ENCODE measurements at regions not wholly inside any gene's neighbourhood (a gene's known extent, or its start where the extent isn't known, plus 50 kb on each side); places are given as distances from the start of the nearest gene placed in this dataset.

DNA sequence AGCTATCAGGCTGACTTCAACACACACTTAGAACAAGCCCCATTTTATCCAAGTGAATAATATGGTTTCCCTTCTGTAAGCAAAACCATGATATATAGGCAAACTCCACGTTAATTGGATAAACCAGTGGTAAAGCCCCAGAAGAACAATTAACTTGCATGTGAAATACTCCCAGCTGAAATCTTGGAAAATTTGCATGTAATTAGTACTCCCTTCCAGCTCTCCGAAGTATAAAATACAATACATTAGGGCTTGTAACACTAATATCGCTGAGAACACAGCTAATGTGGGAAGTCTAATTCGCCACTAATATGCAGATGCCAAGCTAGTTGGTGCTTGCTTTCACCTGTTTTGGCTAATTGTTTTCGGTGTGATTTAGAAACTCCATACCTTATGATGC, 859.0 kb upstream of the AUTS2 start:
- TF ChIP-seq, protein P1, sequence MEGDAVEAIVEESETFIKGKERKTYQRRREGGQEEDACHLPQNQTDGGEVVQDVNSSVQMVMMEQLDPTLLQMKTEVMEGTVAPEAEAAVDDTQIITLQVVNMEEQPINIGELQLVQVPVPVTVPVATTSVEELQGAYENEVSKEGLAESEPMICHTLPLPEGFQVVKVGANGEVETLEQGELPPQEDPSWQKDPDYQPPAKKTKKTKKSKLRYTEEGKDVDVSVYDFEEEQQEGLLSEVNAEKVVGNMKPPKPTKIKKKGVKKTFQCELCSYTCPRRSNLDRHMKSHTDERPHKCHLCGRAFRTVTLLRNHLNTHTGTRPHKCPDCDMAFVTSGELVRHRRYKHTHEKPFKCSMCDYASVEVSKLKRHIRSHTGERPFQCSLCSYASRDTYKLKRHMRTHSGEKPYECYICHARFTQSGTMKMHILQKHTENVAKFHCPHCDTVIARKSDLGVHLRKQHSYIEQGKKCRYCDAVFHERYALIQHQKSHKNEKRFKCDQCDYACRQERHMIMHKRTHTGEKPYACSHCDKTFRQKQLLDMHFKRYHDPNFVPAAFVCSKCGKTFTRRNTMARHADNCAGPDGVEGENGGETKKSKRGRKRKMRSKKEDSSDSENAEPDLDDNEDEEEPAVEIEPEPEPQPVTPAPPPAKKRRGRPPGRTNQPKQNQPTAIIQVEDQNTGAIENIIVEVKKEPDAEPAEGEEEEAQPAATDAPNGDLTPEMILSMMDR (conservative IDR thresholded peaks at IDR 0.05; ENCODE audit: low read depth, low read length), result no peak
- no peak for DNase-seq (ENCODE audit: low read depth)
- H3K4me3 ChIP-seq (ENCODE audit: low read depth, low read length), result no peak overlapping the region

DNA sequence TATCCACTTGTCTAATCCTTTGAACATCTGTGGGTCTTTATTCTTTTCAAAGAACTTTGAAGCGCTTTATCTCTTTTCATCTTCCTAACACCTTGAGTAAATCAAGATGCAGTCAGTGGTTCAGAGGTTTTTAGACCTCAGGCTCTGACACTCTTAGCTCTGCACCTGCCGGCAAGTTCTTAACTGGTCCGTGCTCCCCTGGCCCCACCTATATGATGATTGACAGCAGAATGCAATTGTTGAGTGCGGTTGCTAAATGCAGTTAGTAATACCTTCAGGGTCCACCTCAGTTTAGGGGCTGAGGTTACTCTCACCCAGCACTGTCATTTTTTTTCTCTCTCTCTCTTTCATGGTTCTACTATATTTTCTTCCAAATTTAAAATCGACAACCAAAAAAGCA, 854.2 kb upstream of the AUTS2 start:
- DNase-seq (ENCODE audit: low read depth), result no peak
- TF ChIP-seq, protein P1 (conservative IDR thresholded peaks at IDR 0.05; ENCODE audit: low read depth, low read length), result no peak
- H3K4me3 ChIP-seq (ENCODE audit: low read depth, low read length), result no peak overlapping the region

DNA sequence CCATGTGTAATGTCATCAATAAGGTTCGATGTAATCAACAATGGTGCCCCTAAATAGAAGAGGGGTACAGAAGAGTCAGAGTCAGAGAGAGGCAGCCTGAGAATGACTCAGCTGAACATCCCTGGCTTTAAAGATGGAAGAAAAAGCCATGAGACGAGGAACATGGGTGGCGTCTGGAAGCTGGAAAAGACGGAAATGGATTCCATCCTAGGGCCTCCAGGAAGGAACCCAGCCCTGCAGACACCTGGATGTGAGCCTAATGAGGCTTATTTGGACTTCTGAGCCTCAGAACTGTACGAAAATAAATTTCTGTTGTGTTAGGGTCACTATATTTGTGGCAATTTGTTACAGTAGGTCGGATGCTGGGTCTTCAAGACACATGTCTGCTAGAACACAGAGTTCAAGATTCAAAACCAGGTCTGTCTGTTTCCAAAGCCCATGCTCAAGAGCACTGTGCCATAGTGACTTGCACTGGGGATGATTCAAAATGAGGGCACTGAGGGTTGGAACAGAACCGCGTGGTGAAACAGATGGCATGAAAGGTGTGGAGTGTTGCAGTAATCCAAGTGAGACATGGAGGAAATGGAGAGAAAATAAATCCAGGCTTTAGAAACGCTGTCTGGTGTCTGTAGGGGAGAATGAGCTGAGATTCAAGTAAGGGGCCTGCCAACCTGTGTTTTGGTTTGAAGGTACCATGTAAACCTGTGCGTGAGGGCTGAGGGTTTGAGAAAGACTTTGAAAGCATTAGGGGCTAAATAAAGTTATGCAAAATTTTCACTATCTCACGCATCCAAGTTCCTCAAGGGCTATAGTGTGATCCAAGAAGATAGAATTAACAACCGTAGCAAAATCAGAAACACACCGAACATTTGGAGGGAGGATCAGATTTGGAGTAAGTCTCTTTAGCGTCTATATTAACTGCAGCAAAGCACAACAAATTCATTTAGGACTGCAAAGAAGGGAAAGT, 849.1 kb upstream of the AUTS2 start:
- TF ChIP-seq, protein P1 (conservative IDR thresholded peaks at IDR 0.05; ENCODE audit: low read depth, low read length), result no peak
- no peak overlapping the region for H3K4me3 ChIP-seq (ENCODE audit: low read depth, low read length)
- no peak for DNase-seq (ENCODE audit: low read depth)

DNA sequence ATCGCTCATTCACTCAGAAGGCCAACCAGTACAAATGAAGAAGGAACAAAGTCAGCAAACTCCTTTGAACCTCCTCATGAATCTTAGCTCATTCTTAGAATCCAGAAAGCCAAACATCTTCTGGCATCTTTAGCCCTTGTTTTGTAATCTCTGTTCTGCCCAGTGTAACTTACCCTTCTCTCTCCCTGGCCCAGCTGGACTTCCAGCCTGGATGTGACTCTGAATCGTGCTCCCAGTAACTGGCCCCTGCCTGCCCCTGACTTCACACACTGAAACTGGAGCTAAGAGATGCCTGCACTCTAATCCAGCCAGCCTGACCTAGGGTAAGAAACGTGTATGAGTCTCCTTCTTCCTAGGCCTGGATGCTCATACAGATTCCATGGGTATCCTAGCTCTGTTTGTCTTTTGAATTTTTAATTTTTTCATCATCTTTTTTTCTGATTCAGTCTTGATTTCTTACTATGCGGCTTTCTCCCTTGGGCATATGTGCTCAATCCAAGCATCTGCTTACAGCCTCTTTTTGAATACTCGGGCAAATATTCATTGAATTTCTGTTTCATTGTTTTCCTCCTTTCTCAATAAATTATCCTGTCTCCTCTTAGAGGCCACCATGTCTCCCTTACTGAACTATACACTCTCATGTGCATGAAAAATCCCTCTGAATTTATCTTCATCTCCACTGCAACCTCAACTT, 845.6 kb upstream of the AUTS2 start:
- no peak overlapping the region for H3K4me3 ChIP-seq (ENCODE audit: low read depth, low read length)
- DNase-seq (ENCODE audit: low read depth), result no peak
- TF ChIP-seq, protein P1 (conservative IDR thresholded peaks at IDR 0.05; ENCODE audit: low read depth, low read length), result no peak

DNA sequence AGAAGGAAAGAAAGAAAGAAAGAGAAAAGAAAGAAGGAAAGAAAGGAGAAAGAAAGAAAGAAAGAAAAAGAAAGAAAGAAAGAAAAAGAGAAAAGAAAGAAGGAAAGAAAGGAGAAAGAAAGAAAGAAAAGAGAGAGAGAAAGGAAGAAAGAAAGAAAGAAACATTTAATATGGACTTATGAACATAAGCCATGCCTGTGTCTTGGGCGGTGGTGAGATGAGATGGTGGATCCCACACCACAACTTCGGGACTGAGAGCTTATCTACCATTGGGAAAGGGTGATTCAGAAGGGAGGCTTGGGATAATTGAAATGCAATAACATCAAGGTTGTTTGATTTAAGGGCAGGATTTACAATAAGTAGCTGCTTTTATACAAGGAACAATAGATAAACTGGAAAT, 843.9 kb upstream of the AUTS2 start:
- TF ChIP-seq, protein P1 (conservative IDR thresholded peaks at IDR 0.05; ENCODE audit: low read depth, low read length), result no peak
- no peak overlapping the region for H3K4me3 ChIP-seq (ENCODE audit: low read depth, low read length)
- no peak for DNase-seq (ENCODE audit: low read depth)

DNA sequence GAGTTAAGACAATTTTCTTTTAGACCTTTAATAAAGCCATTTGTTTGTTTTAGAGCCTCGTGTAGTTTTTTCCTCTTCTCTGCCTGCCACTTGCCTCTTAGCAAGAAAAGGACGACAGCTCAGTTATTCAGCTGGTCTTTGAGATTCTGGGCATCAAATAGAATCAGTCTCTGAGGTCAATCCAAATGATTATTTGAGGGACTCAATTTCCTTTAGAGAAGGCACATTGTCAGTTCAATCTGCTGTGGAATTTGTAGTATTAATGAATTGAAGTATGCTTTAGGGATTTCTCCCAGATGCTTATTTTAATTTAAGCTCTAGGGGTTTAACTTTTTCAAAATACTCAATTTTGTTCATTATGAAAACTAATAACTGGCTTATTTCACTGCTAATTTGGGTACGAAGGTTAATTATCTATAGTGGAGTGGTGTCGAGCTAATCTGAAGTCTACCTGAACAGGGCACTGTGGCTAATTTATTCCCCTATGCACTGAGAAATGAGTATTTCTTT, 841.2 kb upstream of the AUTS2 start:
- TF ChIP-seq, protein P1 (conservative IDR thresholded peaks at IDR 0.05; ENCODE audit: low read depth, low read length), result no peak
- no peak overlapping the region for H3K4me3 ChIP-seq (ENCODE audit: low read depth, low read length)
- no peak for DNase-seq (ENCODE audit: low read depth)

All from epithelial cell of proximal tubule (primary cell).